ENCODE measurements at regions not wholly inside any gene's neighbourhood (a gene's known extent, or its start where the extent isn't known, plus 50 kb on each side); places are given as distances from the start of the nearest gene placed in this dataset.

- H3K27me3 Mint-ChIP-seq (ENCODE audit: unreplicated experiment), result no peaks in the 10 kb centered on the region
- H3K4me3 Mint-ChIP-seq (ENCODE audit: unreplicated experiment), result no peak overlapping the region
- DNase-seq (ENCODE audit: extremely low spot score, unreplicated experiment), result no peak
- no peaks in the 10 kb centered on the region for H3K4me1 Mint-ChIP-seq (ENCODE audit: unreplicated experiment)
- H3K36me3 Mint-ChIP-seq (ENCODE audit: unreplicated experiment), result no peaks in the 10 kb centered on the region
- no peak overlapping the region for H3K27ac Mint-ChIP-seq (ENCODE audit: unreplicated experiment)
- no peak for TF ChIP-seq CTCF (IDR thresholded peaks at IDR 0.05)
- peaks cover 2% of the 10 kb centered on the region for H3K9me3 Mint-ChIP-seq (ENCODE audit: unreplicated experiment)
These were observed 804.6 kb upstream of the ZWINT start for GRCh38 chr10:57165671-57166070.

GRCh38 chr10:57162231-57162630, 801.2 kb upstream of the ZWINT start:
- DNase-seq (ENCODE audit: extremely low spot score, unreplicated experiment), result no peak
- Mint-ChIP-seq H3K36me3 (ENCODE audit: unreplicated experiment) (no peaks in the 10 kb centered on the region), H3K4me1 (ENCODE audit: unreplicated experiment) (no peaks in the 10 kb centered on the region), H3K27ac (ENCODE audit: unreplicated experiment) (no peak overlapping the region), H3K9me3 (ENCODE audit: unreplicated experiment) (peaks cover 5% of the 10 kb centered on the region), H3K27me3 (ENCODE audit: unreplicated experiment) (no peaks in the 10 kb centered on the region), H3K4me3 (ENCODE audit: unreplicated experiment) (no peak overlapping the region)
- TF ChIP-seq CTCF (IDR thresholded peaks at IDR 0.05), result no peak

- peaks cover 5% of the 10 kb centered on the region for H3K9me3 Mint-ChIP-seq (ENCODE audit: unreplicated experiment)
- H3K4me3 Mint-ChIP-seq (ENCODE audit: unreplicated experiment), result no peak overlapping the region
- no peak for DNase-seq (ENCODE audit: extremely low spot score, unreplicated experiment)
- no peak for TF ChIP-seq CTCF (IDR thresholded peaks at IDR 0.05)
- no peak overlapping the region for H3K27ac Mint-ChIP-seq (ENCODE audit: unreplicated experiment)
- no peaks in the 10 kb centered on the region for H3K36me3 Mint-ChIP-seq (ENCODE audit: unreplicated experiment)
- no peaks in the 10 kb centered on the region for H3K4me1 Mint-ChIP-seq (ENCODE audit: unreplicated experiment)
- no peaks in the 10 kb centered on the region for H3K27me3 Mint-ChIP-seq (ENCODE audit: unreplicated experiment)
These were observed 800.1 kb upstream of the ZWINT start for GRCh38 chr10:57161157-57161556.

- TF ChIP-seq CTCF (IDR thresholded peaks at IDR 0.05), result no peak
- Mint-ChIP-seq H3K27ac (ENCODE audit: unreplicated experiment) (no peak overlapping the region), H3K36me3 (ENCODE audit: unreplicated experiment) (no peaks in the 10 kb centered on the region), H3K9me3 (ENCODE audit: unreplicated experiment) (peaks cover 14% of the 10 kb centered on the region), H3K27me3 (ENCODE audit: unreplicated experiment) (no peaks in the 10 kb centered on the region), H3K4me3 (ENCODE audit: unreplicated experiment) (no peak overlapping the region), H3K4me1 (ENCODE audit: unreplicated experiment) (no peaks in the 10 kb centered on the region)
- no peak for DNase-seq (ENCODE audit: extremely low spot score, unreplicated experiment)
These were observed 784.5 kb upstream of the ZWINT start for GRCh38 chr10:57145548-57145947.

- Mint-ChIP-seq H3K4me1 (ENCODE audit: unreplicated experiment) (no peaks in the 10 kb centered on the region), H3K27ac (ENCODE audit: unreplicated experiment) (no peak overlapping the region), H3K27me3 (ENCODE audit: unreplicated experiment) (no peaks in the 10 kb centered on the region), H3K4me3 (ENCODE audit: unreplicated experiment) (no peak overlapping the region), H3K36me3 (ENCODE audit: unreplicated experiment) (no peaks in the 10 kb centered on the region), H3K9me3 (ENCODE audit: unreplicated experiment) (peaks cover 15% of the 10 kb centered on the region)
- no peak for DNase-seq (ENCODE audit: extremely low spot score, unreplicated experiment)
- no peak for TF ChIP-seq CTCF (IDR thresholded peaks at IDR 0.05)
These were observed 782.0 kb upstream of the ZWINT start for GRCh38 chr10:57142925-57143576.

Measured in osteocyte (in vitro differentiated cells).